PFSK-1 (cell line): ENCODE measurements at regions not wholly inside any gene's neighbourhood (a gene's known extent, or its start where the extent isn't known, plus 50 kb on each side); places are given as distances from the start of the nearest gene placed in this dataset.

ENCODE experiments used
- FOXP2 ChIP-seq: optimal IDR thresholded peaks from 2 replicates; pipeline ENCODE3; 2011; ENCODE audit warnings: borderline replicate concordance, control low read depth, inconsistent platforms; ENCODE audit not compliant: insufficient read depth; ENCODE audit errors: extremely low read length, extremely low read depth
- POLR2AphosphoS5 ChIP-seq: IDR thresholded peaks from 2 replicates; pipeline ENCODE4 v1.6.1; 2012; ENCODE audit warnings: low read depth, mild to moderate bottlenecking, control low read depth, low read length, moderate library complexity
- SIN3A ChIP-seq: IDR thresholded peaks from 2 replicates; pipeline ENCODE4 v1.6.1; 2012; ENCODE audit warnings: mild to moderate bottlenecking, low read length, moderate library complexity, borderline replicate concordance; ENCODE audit not compliant: insufficient read depth
- TAF1 ChIP-seq: IDR thresholded peaks from 2 replicates; pipeline ENCODE4 v1.6.1; 2012; ENCODE audit warnings: low read length, control low read depth, borderline replicate concordance; ENCODE audit not compliant: insufficient read depth
- TF ChIP-seq, protein P1 (sequence below), 2 experiments: IDR thresholded peaks; 2 replicates each; pipeline versions ENCODE4 v1.6.1 to v1.8.0; 2011 to 2012; ENCODE audit warnings: low read depth in 2 of 2, low read length in 2 of 2, control low read depth in 1 of 2, inconsistent platforms in 1 of 2, mild to moderate bottlenecking in 1 of 2, moderate library complexity in 1 of 2; ENCODE audit not compliant: insufficient read depth in 1 of 2

DNA sequence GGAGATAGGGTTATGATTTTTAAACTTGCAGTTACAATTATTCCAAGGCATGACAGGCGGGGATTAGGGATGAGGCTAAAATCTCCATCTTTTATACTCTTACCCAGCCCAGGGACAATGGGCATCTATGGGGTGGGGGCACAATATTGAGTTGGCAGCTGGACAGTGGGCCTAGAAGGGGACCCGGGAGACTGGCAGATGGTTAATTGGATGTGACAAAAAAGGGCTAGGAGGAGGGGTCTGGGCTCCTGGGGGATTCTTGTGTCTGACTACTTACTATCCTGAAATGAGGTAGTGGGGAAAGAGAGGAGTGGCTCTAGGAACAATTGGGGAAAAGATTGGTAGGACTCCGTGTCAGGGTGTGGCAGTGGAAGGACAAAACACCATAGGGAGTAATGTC lies 53.0 kb upstream of the ROPN1 start:
- TF ChIP-seq POLR2AphosphoS5 (no peak), TAF1 (no peak), SIN3A (no peak), FOXP2 (no peak)
- TF ChIP-seq, protein P1, sequence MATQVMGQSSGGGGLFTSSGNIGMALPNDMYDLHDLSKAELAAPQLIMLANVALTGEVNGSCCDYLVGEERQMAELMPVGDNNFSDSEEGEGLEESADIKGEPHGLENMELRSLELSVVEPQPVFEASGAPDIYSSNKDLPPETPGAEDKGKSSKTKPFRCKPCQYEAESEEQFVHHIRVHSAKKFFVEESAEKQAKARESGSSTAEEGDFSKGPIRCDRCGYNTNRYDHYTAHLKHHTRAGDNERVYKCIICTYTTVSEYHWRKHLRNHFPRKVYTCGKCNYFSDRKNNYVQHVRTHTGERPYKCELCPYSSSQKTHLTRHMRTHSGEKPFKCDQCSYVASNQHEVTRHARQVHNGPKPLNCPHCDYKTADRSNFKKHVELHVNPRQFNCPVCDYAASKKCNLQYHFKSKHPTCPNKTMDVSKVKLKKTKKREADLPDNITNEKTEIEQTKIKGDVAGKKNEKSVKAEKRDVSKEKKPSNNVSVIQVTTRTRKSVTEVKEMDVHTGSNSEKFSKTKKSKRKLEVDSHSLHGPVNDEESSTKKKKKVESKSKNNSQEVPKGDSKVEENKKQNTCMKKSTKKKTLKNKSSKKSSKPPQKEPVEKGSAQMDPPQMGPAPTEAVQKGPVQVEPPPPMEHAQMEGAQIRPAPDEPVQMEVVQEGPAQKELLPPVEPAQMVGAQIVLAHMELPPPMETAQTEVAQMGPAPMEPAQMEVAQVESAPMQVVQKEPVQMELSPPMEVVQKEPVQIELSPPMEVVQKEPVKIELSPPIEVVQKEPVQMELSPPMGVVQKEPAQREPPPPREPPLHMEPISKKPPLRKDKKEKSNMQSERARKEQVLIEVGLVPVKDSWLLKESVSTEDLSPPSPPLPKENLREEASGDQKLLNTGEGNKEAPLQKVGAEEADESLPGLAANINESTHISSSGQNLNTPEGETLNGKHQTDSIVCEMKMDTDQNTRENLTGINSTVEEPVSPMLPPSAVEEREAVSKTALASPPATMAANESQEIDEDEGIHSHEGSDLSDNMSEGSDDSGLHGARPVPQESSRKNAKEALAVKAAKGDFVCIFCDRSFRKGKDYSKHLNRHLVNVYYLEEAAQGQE (IDR thresholded peaks at IDR 0.05; ENCODE audit: insufficient read depth in 1 of 2, low read depth in 2 of 2, low read length in 2 of 2), result no peak
